Heart right ventricle (tissue), 16 donors: ENCODE measurements at regions not wholly inside any gene's neighbourhood (a gene's known extent, or its start where the extent isn't known, plus 50 kb on each side); places are given as distances from the start of the nearest gene placed in this dataset.

Experiments used
- ATAC-seq, 8 donors: fragments of 200-7000 bp; cut with Tn5 transposase; one replicate each; pipeline ENCODE4 v1.9.1; 2020; ENCODE audit warnings: mild to moderate bottlenecking in 8 of 8, moderate library complexity in 8 of 8, moderate number of reproducible peaks in 1 of 8
- DNase-seq, 2 donors: peaks; one replicate each; pipeline ENCODE4 v3.0.0-alpha.2; 2020
- H3K27ac ChIP-seq, 10 donors: fragments of 200-600 bp; sonication (generic) in 2 of 10; one replicate each; pipeline versions ENCODE4 v1.5.0 to v1.8.0; 2020 to 2022; ENCODE audit warnings: mild to moderate bottlenecking in 3 of 10
- H3K27me3 ChIP-seq, 7 donors: fragments of 200-600 bp; one replicate each; pipeline ENCODE4 v1.8.0; 2021 to 2022; ENCODE audit warnings: mild to moderate bottlenecking in 2 of 7
- H3K36me3 ChIP-seq, 9 donors: fragments of 200-600 bp; sonication (generic) in 1 of 9; one replicate each; pipeline versions ENCODE4 v1.5.0 to v1.8.0; 2020 to 2022; ENCODE audit warnings: mild to moderate bottlenecking in 2 of 9
- H3K4me1 ChIP-seq, 9 donors: fragments of 200-600 bp; sonication (generic) in 1 of 9; one replicate each; pipeline versions ENCODE4 v1.5.0 to v1.8.0; 2020 to 2022; ENCODE audit warnings: mild to moderate bottlenecking in 4 of 9
- H3K4me3 ChIP-seq, 10 donors: fragments of 200-600 bp; sonication (generic) in 2 of 10; one replicate each; pipeline versions ENCODE4 v1.5.0 to v1.8.0; 2020 to 2022; ENCODE audit warnings: mild to moderate bottlenecking in 7 of 10, moderate library complexity in 2 of 10
- H3K9me3 ChIP-seq, 11 donors: fragments of 200-600 bp in 10 of 11; sonication (generic) in 2 of 11; one replicate each; pipeline versions ENCODE4 v1.5.0 to v1.8.0; 2013 to 2022; ENCODE audit warnings: mild to moderate bottlenecking in 2 of 11, control low read depth in 1 of 11, moderate library complexity in 1 of 11
- WGBS, 2 donors: extraction: QIAGEN DNeasy Blood & Tissue Kit; methylation state at CpG; one replicate each; pipeline ENCODE4 v1.1.7; 2013; ENCODE audit warnings: inconsistent platforms in 1 of 2; 5-methylcytosine and 5-hydroxymethylcytosine counted together
- intact Hi-C, 10 donors: fragments of 100-400 bp; cut with DNase I; formaldehyde crosslinking; loops; one replicate each; pipeline versions ENCODE4 v1.11.1 to v1.14.2; 2022
- TF ChIP-seq, protein P1 (sequence below), 9 donors: fragments of 200-600 bp; sonication (generic) in 2 of 9; IDR thresholded peaks; one replicate each; pipeline versions ENCODE4 v1.5.0 to v1.8.0; 2021 to 2022; ENCODE audit warnings: antibody characterized with exemption in 9 of 9, mild to moderate bottlenecking in 5 of 9, moderate library complexity in 1 of 9
- donor health status: Arrhythmogenic right ventricular cardiomyopathy.
- donor health status: ischemic (EF 13 %, LVEDD 7.1; RV severe dilation, severe dysfunction).
- donor health status: healthy with polysubstance abuse.
- donor health status: DM: no; HTN: yes; CAD: no.
- donor health status: DM: no; HTN: no; CAD: no.
- donor health status: ischemic (EF 25% LVEDD 6.9; RV normal size, moderate dysfunction).
- donor health status: ischemic (EF 25% LVEDD 5.7; RV mildly dilated, moderate dysfunction).
- donor health status: healthy.
- donor health status: DM: yes; HTN: yes; CAD: no.
- donor health status: Ischemic cardiomyopathy.
- donor health status: ischemic (EF 35%, LVEDD 5.7; RV mildly dilated, moderate dysfunction).
- donor health status: nonischemic (EF 11% LVEDD 7.7; RV severe dilation, severe dysfunction).
- donor health status: DM: yes; HTN: yes; CAD: no.
- donor health status: PGD.
- donor health status: ischemic (EF 29% LVEDD 5.4; RV normal size, mild dysfunction).
- donor health status: nonischemic (EF 23%, LVEDD 6.1; RV moderate dilation, normal function).

GRCh38 chr14:48714366-48714765 is 871.8 kb downstream of the RPS29 start:
- no peak overlapping the region for H3K27ac ChIP-seq
- intact Hi-C loops: no loop called here
- TF ChIP-seq, protein P1, sequence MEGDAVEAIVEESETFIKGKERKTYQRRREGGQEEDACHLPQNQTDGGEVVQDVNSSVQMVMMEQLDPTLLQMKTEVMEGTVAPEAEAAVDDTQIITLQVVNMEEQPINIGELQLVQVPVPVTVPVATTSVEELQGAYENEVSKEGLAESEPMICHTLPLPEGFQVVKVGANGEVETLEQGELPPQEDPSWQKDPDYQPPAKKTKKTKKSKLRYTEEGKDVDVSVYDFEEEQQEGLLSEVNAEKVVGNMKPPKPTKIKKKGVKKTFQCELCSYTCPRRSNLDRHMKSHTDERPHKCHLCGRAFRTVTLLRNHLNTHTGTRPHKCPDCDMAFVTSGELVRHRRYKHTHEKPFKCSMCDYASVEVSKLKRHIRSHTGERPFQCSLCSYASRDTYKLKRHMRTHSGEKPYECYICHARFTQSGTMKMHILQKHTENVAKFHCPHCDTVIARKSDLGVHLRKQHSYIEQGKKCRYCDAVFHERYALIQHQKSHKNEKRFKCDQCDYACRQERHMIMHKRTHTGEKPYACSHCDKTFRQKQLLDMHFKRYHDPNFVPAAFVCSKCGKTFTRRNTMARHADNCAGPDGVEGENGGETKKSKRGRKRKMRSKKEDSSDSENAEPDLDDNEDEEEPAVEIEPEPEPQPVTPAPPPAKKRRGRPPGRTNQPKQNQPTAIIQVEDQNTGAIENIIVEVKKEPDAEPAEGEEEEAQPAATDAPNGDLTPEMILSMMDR (IDR thresholded peaks at IDR 0.05): no peak
- H3K36me3 ChIP-seq: no peaks in the 10 kb centered on the region
- H3K9me3 ChIP-seq: no peaks in the 10 kb centered on the region
- H3K4me3 ChIP-seq: no peak overlapping the region
- no peaks in the 10 kb centered on the region for H3K4me1 ChIP-seq
- no peaks in the 10 kb centered on the region for H3K27me3 ChIP-seq
- ATAC-seq: no peak
- no peak for DNase-seq
- 86 to 91% methylated on average over 7 of the region's 7 CpGs for whole genome bisulfite sequencing, 2 donors

DNA sequence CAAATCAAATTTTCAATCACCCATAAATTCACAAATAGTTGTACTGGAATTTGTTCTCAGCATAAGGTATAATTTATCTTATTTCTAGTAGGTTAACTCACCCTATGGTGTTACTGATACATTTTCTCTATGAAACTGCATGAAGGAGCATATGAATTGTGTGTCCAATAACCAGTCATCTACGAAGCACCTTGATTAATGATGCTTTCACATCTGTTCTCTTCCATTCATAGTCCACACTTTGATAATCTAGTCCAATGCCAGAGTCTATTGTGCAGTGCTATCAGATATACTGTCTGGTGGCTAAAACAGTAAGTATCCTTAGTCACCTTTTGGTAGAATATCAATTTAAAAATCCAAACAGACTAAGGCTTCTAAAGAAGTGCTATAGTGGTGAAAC is 876.0 kb downstream of the RPS29 start:
- no peak for DNase-seq
- intact Hi-C loops: no loop called here

GRCh38 chr14:48709277-48709785 is 876.8 kb downstream of the RPS29 start:
- intact Hi-C loops: no loop called here
- peaks cover 0 to 2% (median 0%) of the 10 kb centered on the region in 9 donors for H3K4me1 ChIP-seq
- ATAC-seq (no peak), DNase-seq (no peak)
- TF ChIP-seq, protein P1 (IDR thresholded peaks at IDR 0.05): no peak
- 93% methylated on average over 1 of the region's 1 CpG for WGBS, 2 donors
- no peaks in the 10 kb centered on the region for H3K36me3 ChIP-seq
- H3K4me3 ChIP-seq: no peak overlapping the region
- H3K27ac ChIP-seq: no peak overlapping the region
- no peaks in the 10 kb centered on the region for H3K9me3 ChIP-seq
- no peaks in the 10 kb centered on the region for H3K27me3 ChIP-seq

More for the DNA sequence above, 876.0 kb downstream of the RPS29 start:
- TF ChIP-seq, protein P1 (IDR thresholded peaks at IDR 0.05): no peak
- Histone ChIP-seq H3K36me3 (no peaks in the 10 kb centered on the region), H3K9me3 (no peaks in the 10 kb centered on the region), H3K4me3 (no peak overlapping the region), H3K27me3 (no peaks in the 10 kb centered on the region), H3K27ac (no peak overlapping the region), H3K4me1 (no peaks in the 10 kb centered on the region)
- no peak for ATAC-seq
- WGBS, 2 donors: 72 to 81% methylated on average over 1 of the region's 1 CpG

GRCh38 chr14:48704639-48705038 is 881.5 kb downstream of the RPS29 start:
- ATAC-seq (no peak), DNase-seq (no peak)
- H3K27me3 ChIP-seq: no peaks in the 10 kb centered on the region
- no peak overlapping the region for H3K27ac ChIP-seq
- no peaks in the 10 kb centered on the region for H3K36me3 ChIP-seq
- H3K4me1 ChIP-seq: peaks cover 0 to 8% (median 0%) of the 10 kb centered on the region in 9 donors
- TF ChIP-seq, protein P1 (IDR thresholded peaks at IDR 0.05): no peak
- H3K4me3 ChIP-seq: no peak overlapping the region
- peaks cover 0 to 22% (median 0%) of the 10 kb centered on the region in 11 donors for H3K9me3 ChIP-seq
- intact Hi-C loops: no loop called here
